ENCODE measurements at regions not wholly inside any gene's neighbourhood (a gene's known extent, or its start where the extent isn't known, plus 50 kb on each side); places are given as distances from the start of the nearest gene placed in this dataset.

- TF ChIP-seq, protein P1, sequence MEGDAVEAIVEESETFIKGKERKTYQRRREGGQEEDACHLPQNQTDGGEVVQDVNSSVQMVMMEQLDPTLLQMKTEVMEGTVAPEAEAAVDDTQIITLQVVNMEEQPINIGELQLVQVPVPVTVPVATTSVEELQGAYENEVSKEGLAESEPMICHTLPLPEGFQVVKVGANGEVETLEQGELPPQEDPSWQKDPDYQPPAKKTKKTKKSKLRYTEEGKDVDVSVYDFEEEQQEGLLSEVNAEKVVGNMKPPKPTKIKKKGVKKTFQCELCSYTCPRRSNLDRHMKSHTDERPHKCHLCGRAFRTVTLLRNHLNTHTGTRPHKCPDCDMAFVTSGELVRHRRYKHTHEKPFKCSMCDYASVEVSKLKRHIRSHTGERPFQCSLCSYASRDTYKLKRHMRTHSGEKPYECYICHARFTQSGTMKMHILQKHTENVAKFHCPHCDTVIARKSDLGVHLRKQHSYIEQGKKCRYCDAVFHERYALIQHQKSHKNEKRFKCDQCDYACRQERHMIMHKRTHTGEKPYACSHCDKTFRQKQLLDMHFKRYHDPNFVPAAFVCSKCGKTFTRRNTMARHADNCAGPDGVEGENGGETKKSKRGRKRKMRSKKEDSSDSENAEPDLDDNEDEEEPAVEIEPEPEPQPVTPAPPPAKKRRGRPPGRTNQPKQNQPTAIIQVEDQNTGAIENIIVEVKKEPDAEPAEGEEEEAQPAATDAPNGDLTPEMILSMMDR (conservative IDR thresholded peaks at IDR 0.05): no peak
- TF ChIP-seq ZFX (IDR thresholded peaks at IDR 0.05): no peak
Measured at GRCh38 chr13:109627649-109628048, 158.7 kb downstream of the IRS2 start.
